Sigmoid colon (tissue), 6 donors: ENCODE measurements at regions not wholly inside any gene's neighbourhood (a gene's known extent, or its start where the extent isn't known, plus 50 kb on each side); places are given as distances from the start of the nearest gene placed in this dataset.
"Not testable (repeated sequence)": the region's sequence is repeated elsewhere in the genome, so short reads cannot be mapped to it uniquely, and the experiment has no call there.

Experiments used
- DNase-seq: peaks from one replicate; pipeline ENCODE4 v3.0.0-alpha.2; 2019
- H3K27ac ChIP-seq, 4 donors: fragments of 200-600 bp; sonication (generic); one replicate each; pipeline ENCODE4 v1.5.1; 2016 to 2019; ENCODE audit warnings: mild to moderate bottlenecking in 1 of 4
- H3K27me3 ChIP-seq, 3 donors: fragments of 200-600 bp; sonication (generic); one replicate each; pipeline ENCODE4 v1.5.1; 2019; ENCODE audit warnings: mild to moderate bottlenecking in 1 of 3
- H3K36me3 ChIP-seq, 4 donors: fragments of 200-600 bp; sonication (generic); one replicate each; pipeline ENCODE4 v1.5.1; 2016 to 2019
- H3K4me1 ChIP-seq, 4 donors: fragments of 200-600 bp; sonication (generic); one replicate each; pipeline ENCODE4 v1.5.1; 2017 to 2019
- H3K4me3 ChIP-seq, 4 donors: fragments of 200-600 bp; sonication (generic); one replicate each; pipeline ENCODE4 v1.5.1; 2017 to 2019; ENCODE audit warnings: mild to moderate bottlenecking in 2 of 4, moderate library complexity in 1 of 4
- H3K9me3 ChIP-seq, 4 donors: fragments of 200-600 bp in 3 of 4; sonication (generic) in 3 of 4; one replicate each; pipeline versions ENCODE4 v1.5.1 to v1.6.1; 2013 to 2019
- EP300 ChIP-seq, 4 donors: sonication (generic); formaldehyde crosslinking; IDR thresholded peaks; one replicate each; pipeline ENCODE4 v1.6.1; 2017; ENCODE audit warnings: antibody characterized with exemption in 4 of 4
- POLR2A ChIP-seq, 2 donors: fragments of 450-650 bp; IDR thresholded peaks; one replicate each; pipeline ENCODE4 v1.6.1; 2016; ENCODE audit warnings: antibody characterized with exemption in 2 of 2, mild to moderate bottlenecking in 2 of 2, moderate library complexity in 2 of 2
- POLR2AphosphoS5 ChIP-seq, 4 donors: sonication (generic); formaldehyde crosslinking; IDR thresholded peaks; one replicate each; pipeline ENCODE4 v1.6.1; 2017; ENCODE audit warnings: antibody characterized with exemption in 4 of 4
- WGBS, 2 donors: extraction: QIAGEN DNeasy Blood & Tissue Kit; methylation state at CpG; one replicate each; pipeline ENCODE4 v1.1.7; 2013; 5-methylcytosine and 5-hydroxymethylcytosine counted together
- intact Hi-C: fragments of 100-400 bp; cut with DNase I; formaldehyde crosslinking; loops from one replicate; pipeline ENCODE4 v1.15.1; 2023
- TF ChIP-seq, protein P1 (sequence below), 4 experiments: fragments of 450-650 bp in 3 of 4; fragments of 200-600 bp in 1 of 4; IDR thresholded peaks; one replicate each; pipeline ENCODE4 v1.5.1; 2016 to 2019; ENCODE audit warnings: antibody characterized with exemption in 4 of 4, mild to moderate bottlenecking in 3 of 4, moderate library complexity in 2 of 4
- donor health status: healthy with polysubstance abuse.
- donor health status: healthy.

DNA sequence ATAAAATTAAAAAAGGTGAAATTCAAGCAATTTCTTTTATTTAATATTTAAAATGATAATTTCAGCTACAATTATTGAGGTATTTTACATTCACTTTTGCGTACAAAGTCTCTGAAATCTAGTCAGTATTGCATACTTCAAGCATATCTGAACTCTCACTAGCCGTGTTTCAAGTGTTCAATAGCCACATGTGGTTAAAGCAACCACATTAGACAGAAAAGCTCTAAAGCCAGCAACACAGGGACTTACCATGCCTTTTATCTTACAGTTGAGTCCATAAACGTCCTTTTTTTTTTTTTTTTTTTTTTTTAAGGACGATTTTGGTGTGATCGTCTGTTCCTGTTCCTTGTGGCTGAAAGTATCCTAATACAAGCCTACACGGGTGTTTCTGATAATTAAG, 257.0 kb upstream of the RGMA start:
- Histone ChIP-seq H3K27me3 (no peaks in the 10 kb centered on the region), H3K36me3 (no peaks in the 10 kb centered on the region), H3K9me3 (no peaks in the 10 kb centered on the region), H3K4me3 (no peak overlapping the region), H3K4me1 (no peaks in the 10 kb centered on the region), H3K27ac (no peak overlapping the region)
- intact Hi-C loops: no loop called here
- DNase-seq: no peak
- WGBS, 2 donors: 71 to 83% methylated on average over 6 of the region's 6 CpGs
- TF ChIP-seq, protein P1, sequence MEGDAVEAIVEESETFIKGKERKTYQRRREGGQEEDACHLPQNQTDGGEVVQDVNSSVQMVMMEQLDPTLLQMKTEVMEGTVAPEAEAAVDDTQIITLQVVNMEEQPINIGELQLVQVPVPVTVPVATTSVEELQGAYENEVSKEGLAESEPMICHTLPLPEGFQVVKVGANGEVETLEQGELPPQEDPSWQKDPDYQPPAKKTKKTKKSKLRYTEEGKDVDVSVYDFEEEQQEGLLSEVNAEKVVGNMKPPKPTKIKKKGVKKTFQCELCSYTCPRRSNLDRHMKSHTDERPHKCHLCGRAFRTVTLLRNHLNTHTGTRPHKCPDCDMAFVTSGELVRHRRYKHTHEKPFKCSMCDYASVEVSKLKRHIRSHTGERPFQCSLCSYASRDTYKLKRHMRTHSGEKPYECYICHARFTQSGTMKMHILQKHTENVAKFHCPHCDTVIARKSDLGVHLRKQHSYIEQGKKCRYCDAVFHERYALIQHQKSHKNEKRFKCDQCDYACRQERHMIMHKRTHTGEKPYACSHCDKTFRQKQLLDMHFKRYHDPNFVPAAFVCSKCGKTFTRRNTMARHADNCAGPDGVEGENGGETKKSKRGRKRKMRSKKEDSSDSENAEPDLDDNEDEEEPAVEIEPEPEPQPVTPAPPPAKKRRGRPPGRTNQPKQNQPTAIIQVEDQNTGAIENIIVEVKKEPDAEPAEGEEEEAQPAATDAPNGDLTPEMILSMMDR (IDR thresholded peaks at IDR 0.05): no peak
- TF ChIP-seq EP300 (IDR thresholded peaks at IDR 0.05) (no peak), POLR2AphosphoS5 (IDR thresholded peaks at IDR 0.05) (no peak), POLR2A (IDR thresholded peaks at IDR 0.05) (no peak)

DNA sequence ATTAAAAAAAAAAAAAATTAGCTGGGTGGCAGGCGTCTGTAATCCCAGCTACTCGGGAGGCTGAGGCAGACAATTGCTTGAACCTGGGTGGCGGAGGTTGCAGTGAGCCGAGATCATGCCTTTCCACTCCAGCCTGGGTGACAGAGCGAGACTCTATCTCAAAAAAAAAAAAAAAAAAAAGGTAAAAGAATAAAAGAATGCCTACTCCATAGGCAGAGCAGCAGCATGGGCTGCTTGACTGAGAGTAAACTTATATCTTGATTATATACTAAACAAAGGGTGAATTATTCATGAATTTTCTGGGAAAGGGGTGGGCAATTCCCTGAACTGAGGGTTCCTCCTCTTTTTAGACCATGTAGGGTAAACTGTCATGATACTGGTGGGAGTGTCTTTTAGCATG, 254.4 kb upstream of the RGMA start:
- H3K9me3 ChIP-seq: not testable (repeated sequence)

DNA sequence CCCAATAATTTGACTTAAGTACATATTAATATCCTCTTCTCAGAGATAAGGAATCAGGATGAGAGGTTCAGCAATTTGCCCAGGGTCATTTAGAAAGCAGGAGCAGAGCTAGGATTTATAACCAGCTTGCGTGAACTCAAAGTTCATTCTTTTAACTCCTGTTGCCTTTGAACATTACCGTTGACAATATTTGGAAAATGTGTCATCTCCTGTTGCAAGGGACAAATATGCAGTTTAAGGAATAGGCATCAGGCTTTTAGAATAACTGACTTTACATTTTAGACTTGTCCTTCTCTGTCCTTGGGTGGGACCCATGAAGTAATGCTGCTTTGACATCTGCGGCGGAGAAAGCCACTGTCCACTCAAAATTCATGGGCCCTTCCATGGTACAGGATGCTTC, 252.2 kb upstream of the RGMA start:
- no peak for TF ChIP-seq POLR2AphosphoS5 (IDR thresholded peaks at IDR 0.05)
- no peak for TF ChIP-seq POLR2A (IDR thresholded peaks at IDR 0.05)
- TF ChIP-seq EP300 (IDR thresholded peaks at IDR 0.05): no peak
- TF ChIP-seq, protein P1 (IDR thresholded peaks at IDR 0.05): no peak
- H3K27ac ChIP-seq: no peak overlapping the region
- no peaks in the 10 kb centered on the region for H3K36me3 ChIP-seq
- H3K9me3 ChIP-seq: no peaks in the 10 kb centered on the region
- no peaks in the 10 kb centered on the region for H3K4me1 ChIP-seq
- no peaks in the 10 kb centered on the region for H3K27me3 ChIP-seq
- WGBS, 2 donors: 55 to 85% methylated on average over 4 of the region's 4 CpGs
- DNase-seq: no peak
- intact Hi-C loops: no loop called here
- H3K4me3 ChIP-seq: no peak overlapping the region

More for the DNA sequence above, 254.4 kb upstream of the RGMA start:
- DNase-seq, H3K27ac ChIP-seq, H3K4me1 ChIP-seq, H3K27me3 ChIP-seq, H3K4me3 ChIP-seq, intact Hi-C loops, H3K36me3 ChIP-seq: not testable (repeated sequence)
- WGBS, 2 donors: 83 to 95% methylated on average over 5 of the region's 5 CpGs

DNA sequence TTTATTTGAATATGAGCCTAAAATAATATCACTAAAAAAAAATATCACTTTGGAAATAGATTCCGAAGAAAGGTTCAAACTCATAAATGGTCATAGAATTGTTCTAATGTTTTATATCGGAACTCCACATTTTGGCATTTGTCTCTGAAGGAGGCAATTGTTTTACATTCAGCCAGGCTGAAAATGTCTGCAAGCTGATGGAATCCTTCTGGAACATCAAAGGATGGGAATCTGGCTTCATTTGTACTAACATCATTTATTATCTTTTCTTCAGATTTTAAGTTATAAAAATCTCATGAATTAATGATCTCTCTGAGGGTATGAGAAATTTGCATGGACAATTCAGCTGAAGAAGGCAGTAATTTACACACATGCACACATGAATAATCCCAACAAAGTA, 251.4 kb upstream of the RGMA start:
- no peaks in the 10 kb centered on the region for H3K9me3 ChIP-seq
- H3K4me1 ChIP-seq: peaks cover 0 to 3% (median 0%) of the 10 kb centered on the region in 4 donors
- H3K4me3 ChIP-seq: no peak overlapping the region
- 81 to 92% methylated on average over 2 of the region's 2 CpGs for WGBS, 2 donors
- intact Hi-C loops: no loop called here
- H3K27me3 ChIP-seq: no peaks in the 10 kb centered on the region
- H3K27ac ChIP-seq: no peak overlapping the region
- TF ChIP-seq POLR2AphosphoS5 (IDR thresholded peaks at IDR 0.05) (no peak), EP300 (IDR thresholded peaks at IDR 0.05) (no peak), POLR2A (IDR thresholded peaks at IDR 0.05) (no peak)
- TF ChIP-seq, protein P1 (IDR thresholded peaks at IDR 0.05): no peak
- no peaks in the 10 kb centered on the region for H3K36me3 ChIP-seq
- no peak for DNase-seq

DNA sequence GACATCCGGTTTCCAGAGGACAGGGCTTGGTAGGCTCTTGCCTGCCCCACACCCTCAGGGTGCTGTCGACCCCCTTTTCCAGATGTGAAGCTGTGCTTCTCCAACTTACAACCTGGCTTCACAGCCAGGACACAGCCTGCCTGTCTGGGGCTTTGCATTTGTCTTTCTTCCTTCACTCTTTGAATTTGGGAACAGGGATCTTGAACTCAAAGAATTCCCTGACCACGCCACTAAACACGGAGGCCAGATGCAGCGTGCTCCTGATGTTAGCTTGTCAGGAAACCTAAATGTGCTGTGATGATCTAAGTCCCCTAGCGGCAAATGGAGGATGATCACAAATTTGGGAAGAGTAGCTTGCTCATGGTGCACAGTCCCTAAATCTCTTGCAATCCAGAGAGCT, 244.8 kb upstream of the RGMA start:
- intact Hi-C loops: loop anchor here (10.0 kb wide), 1 partner anchor 189 kb away; no protein-coding TSS in a partner anchor
- TF ChIP-seq EP300 (IDR thresholded peaks at IDR 0.05): no peak
- TF ChIP-seq POLR2A (IDR thresholded peaks at IDR 0.05): no peak
- no peak for TF ChIP-seq POLR2AphosphoS5 (IDR thresholded peaks at IDR 0.05)
- TF ChIP-seq, protein P1 (IDR thresholded peaks at IDR 0.05): no peak
- no peaks in the 10 kb centered on the region for H3K9me3 ChIP-seq
- no peak overlapping the region for H3K4me3 ChIP-seq
- no peaks in the 10 kb centered on the region for H3K27me3 ChIP-seq
- H3K36me3 ChIP-seq: no peaks in the 10 kb centered on the region
- no peak for DNase-seq
- 36 to 38% methylated on average over 6 of the region's 6 CpGs for WGBS, 2 donors
- no peak overlapping the region for H3K27ac ChIP-seq
- peaks cover 0 to 28% (median 18%) of the 10 kb centered on the region in 4 donors for H3K4me1 ChIP-seq

DNA sequence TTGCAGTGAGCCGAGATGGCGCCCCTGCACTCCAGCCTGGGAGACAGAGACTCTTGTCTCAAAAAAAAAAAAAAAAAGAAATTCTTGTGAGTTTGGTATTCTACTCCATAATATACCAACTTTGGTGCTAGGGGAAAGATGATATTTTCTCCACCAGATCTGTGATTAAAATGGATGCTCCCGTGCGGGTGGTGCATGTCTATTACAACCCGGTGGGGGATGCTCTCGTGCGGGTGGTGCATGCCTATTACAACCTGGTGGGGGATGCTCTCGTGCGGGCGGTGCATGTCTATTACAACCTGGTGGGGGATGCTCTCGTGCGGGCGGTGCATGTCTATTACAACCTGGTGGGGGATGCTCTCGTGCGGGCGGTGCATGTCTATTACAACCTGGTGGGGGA, 244.1 kb upstream of the RGMA start:
- not testable (repeated sequence) for H3K4me3 ChIP-seq, DNase-seq, H3K9me3 ChIP-seq, H3K27ac ChIP-seq, H3K27me3 ChIP-seq, H3K36me3 ChIP-seq
- intact Hi-C loops: loop anchor here (10.0 kb wide), 1 partner anchor 188 kb away; no protein-coding TSS in a partner anchor
- peaks cover 0 to 28% (median 18%) of the 10 kb centered on the region in 4 donors for H3K4me1 ChIP-seq
- 42 to 50% methylated on average over 16 of the region's 16 CpGs for WGBS, 2 donors
